GM18861 (cell line): ENCODE measurements at regions not wholly inside any gene's neighbourhood (a gene's known extent, or its start where the extent isn't known, plus 50 kb on each side); places are given as distances from the start of the nearest gene placed in this dataset.

Source experiments
- ATAC-seq: cut with Tn5 transposase; IDR thresholded peaks from one replicate; pipeline ENCODE4 v1.9.1; 2021; ENCODE audit not compliant: unreplicated experiment

- no peak for ATAC-seq
These were observed 253.0 kb downstream of the IRS2 start for GRCh38 chr13:109533350-109533749.

DNA sequence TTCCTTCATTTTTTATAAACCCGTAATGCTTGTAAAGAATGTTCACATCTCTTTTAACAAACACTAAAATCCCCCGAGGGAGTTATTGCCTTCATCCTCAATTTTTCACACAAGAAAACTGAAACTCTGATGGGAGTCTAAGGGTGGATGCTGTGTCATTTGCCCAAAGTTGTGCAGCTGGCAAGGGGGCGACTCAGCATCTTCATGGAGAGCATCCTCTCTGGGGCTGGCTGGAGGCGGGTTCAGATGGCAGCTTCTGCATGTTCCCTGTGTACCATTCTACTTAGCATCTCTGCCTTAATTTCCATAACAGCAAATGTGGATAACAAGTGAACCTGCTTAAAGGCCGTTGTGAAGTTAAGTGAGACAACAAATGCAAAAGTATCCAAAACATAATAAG, 256.4 kb downstream of the IRS2 start:
- ATAC-seq, result no peak

GRCh38 chr13:109521719-109522118, 264.7 kb downstream of the IRS2 start:
- no peak for ATAC-seq

DNA sequence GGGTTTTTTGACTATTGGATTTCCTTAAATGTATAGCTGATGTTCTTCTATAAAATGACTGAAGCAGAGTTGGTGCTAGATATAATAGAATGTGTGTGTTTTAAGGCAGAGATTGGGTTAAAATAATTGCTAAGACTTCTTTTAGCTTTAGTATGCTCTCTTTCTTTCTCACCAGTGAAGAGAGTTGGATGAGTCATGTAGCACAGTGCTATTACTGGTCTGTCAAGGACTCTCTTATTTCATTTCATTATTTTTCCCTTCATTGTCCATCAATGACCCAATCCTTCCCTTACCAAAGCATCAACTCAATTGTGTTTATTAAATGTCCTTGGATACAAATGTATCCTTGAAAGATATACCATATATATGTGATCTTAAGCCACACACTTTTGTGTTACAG, 268.9 kb downstream of the IRS2 start:
- ATAC-seq, result no peak

DNA sequence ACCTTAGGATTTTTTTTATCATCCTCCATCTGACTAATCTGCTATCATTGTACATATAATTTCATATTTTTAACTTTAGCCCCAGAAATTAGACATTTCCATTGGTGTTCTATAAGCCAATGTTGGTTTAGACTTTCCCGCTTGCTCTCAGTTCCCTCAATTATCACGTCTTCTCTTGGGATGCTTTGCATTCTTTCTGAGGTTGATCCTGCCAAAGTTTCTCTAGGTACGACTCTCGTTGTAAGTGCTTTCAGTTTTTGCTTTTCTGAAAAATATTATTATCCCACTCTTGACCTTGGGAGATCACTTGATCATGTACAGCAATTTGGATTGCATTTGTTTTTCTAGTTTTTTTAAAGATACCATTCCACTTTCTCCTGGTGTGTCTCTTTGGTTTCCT, 270.2 kb downstream of the IRS2 start:
- ATAC-seq, result no peak

GRCh38 chr13:109510013-109510412, 276.4 kb downstream of the IRS2 start:
- no peak for ATAC-seq

DNA sequence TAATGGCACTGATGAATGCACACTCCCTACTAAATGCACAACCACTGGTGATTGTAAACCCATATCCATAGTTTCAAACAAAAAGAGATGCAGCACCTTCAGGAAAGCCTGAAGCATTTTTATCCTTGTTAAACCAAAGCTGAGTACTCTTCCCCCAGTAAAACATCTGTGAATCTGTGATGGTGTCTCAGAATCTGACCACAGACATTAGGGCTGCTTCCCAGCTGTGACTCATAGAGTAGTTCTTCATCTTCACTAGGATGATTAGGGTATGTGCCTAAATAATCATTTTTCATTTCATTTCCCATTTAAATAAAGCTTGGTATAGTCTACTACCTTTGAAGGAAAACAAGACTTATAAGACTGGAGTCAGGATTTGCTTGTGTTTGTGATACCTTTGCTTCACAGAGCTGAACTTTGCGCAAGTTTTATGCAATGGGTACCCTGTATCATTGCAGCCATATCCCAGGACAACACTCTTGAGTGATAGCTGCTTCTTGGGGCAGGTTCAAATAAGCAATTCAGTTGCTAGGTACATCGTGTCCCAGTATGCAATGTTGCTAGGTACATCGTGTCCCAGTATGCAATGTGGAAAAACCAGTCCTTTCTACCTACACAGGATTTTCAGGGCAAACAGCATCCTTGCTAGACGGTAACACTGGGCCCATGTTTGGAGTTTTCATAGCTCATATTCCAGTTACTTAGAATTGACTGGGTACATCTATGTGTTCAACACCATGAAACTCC, 277.1 kb downstream of the IRS2 start:
- no peak for ATAC-seq

DNA sequence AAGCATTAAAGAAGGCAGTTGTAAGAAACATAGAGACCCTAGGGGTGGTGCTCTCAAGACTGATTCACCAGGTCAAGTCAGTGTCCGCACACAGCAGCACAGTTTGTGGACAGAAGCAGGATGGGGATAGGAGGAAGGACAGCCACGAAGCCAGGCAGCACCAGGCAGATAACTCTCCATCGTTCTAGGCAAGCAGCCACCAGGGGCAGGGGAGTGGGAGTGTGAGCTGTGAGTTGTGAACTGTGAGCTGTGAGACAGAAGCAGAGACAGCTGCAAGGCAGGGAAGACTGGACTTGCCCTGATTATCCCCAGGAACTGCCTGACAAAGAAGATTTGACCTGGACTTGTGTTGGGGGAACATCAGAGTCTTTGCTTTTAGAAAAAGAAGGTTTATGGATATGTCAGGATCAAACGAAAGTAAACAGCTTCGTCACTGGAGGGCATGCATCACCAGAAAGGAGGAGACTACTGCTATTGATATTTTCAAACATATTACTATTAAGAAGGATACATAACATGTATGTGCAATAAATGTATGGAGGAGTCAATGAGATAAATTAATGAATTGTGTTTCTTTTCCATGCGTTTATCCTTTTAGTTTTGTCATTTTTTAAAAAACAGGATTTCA, 286.1 kb downstream of the IRS2 start:
- no peak for ATAC-seq

- ATAC-seq, result no peak
These were observed 288.5 kb downstream of the IRS2 start for GRCh38 chr13:109497917-109498316.

DNA sequence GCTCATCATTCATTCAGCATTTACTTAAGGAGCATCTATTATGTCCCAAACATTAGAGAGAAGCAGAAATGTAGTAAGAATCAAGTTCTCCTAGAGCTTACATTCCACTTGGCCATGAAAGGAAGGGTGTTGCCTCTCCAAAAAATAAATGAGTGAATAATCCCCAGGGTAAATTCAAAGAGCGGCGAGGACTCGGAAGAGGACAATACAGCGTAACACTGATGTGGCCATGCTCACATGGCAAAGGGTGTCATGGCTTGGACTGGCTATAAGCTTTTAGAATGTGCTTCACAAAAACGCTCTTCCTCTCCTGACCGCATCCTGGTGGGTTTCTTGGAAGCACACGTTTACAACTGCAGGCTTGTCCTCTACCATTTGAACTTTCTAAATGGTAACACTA, 290.2 kb downstream of the IRS2 start:
- ATAC-seq, result no peak

DNA sequence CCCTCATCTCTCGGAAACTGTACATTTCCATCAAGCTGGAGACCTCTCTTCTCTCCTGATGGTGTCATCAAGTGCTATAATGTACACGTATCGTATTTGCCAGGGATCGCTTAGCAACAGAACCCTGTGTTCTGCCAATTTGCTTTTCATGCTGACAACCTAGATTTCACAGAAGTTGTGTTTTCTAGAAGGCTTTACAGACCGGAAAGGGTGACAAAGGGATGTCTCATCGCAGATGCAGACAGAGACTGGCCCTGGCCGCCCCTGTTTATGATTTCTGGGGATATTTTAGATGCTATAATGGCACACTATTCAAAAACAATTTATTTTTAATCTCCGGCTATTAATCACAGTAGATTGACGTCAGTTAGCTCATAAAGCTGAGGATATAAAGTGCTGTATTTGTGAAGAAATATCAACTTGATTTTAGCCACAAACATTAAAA, 291.4 kb downstream of the IRS2 start:
- no peak for ATAC-seq

DNA sequence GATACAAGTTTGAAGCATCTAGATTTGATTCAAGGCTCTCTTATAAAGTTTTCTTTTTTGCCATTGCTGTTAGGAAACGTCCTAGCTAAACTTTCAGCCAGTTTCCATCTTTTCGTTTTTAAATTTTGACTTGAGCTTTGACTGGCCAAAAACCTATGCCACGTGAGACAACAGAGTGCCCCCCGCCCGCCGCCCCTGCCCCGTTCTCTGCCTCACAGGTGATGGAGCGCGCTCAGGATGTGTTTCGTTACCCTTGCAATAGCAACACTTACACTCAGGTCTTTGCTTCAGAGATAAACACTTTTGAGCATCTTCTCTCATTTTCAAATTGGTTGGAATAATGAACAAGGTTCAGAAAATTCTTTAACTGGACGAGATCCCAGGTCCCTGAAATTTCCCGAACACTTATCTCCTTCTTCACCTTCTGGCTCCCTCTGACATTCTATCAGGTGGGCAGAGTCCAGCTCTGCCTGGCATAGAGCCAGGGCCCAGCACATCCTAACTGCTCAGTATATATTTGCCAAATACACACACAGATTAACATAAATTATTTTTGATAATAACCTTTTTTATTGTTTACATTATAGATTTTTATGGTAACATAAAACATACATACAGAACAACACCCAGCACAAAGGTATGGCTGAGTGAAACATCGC, 301.1 kb downstream of the IRS2 start:
- ATAC-seq, result no peak

DNA sequence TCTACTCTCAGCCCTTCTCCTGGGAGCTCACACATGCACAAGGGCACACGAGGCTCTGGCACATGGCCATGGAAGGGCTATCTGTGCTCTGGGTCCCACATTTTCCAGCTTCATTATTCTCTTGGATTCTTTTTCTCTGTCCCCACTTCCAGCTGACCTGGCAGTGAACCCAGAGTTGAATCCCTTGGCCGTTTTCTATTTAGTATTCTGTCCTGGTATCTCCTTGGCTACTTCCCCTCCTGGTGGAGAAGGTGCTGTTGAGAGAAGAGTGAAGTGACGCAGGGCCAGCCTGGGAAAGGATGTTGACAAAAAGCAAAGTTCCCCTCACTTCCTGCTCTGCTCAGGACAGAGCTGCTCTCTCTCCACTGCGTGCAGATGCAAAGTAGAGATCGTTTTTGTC, 303.1 kb downstream of the IRS2 start:
- no peak for ATAC-seq

GRCh38 chr13:109481040-109481439, 305.3 kb downstream of the IRS2 start:
- ATAC-seq, result no peak

- no peak for ATAC-seq
These were observed 306.1 kb downstream of the IRS2 start for GRCh38 chr13:109480011-109480955.

DNA sequence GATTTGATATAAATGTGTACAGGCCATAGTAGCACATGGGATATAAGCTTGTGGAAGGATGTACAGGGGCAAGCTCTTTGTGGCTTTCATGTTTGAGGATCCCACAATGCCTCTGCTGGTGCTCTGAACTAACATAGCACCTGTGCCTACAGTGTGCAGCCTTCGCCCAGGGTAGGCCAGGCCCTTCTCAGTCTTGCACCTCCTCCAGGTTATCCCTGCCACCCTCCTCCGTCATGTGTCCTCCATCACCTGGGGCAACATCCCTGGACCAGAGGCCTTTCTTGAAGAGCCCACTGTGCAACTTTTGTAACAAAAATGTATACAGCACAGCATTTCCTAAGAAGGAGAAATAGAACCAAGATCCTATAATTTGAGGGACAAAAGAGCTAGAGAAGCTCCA, 306.8 kb downstream of the IRS2 start:
- ATAC-seq, result no peak

- ATAC-seq, result no peak
These were observed 310.4 kb downstream of the IRS2 start for GRCh38 chr13:109476001-109476400.

- no peak for ATAC-seq
These were observed 318.3 kb downstream of the IRS2 start for GRCh38 chr13:109468123-109468522.

DNA sequence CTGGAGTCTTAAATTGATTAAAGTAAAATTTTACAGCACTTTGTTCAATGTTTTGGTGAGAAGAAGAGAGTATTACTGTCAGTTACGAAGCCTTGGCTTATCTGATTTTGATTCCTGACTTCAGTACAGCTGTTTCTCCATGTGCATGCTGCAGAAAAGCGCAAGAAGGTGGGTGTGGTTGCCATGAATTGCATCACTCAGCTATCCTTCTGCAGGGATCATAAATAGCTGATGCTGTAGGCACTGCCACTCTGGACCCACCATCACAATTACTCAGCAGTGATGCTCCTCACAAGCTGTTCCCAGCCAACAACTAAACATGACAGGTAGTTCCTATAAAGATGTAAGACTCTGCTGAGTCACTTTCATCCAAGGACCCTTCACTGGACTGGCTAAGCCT, 321.2 kb downstream of the IRS2 start:
- no peak for ATAC-seq

DNA sequence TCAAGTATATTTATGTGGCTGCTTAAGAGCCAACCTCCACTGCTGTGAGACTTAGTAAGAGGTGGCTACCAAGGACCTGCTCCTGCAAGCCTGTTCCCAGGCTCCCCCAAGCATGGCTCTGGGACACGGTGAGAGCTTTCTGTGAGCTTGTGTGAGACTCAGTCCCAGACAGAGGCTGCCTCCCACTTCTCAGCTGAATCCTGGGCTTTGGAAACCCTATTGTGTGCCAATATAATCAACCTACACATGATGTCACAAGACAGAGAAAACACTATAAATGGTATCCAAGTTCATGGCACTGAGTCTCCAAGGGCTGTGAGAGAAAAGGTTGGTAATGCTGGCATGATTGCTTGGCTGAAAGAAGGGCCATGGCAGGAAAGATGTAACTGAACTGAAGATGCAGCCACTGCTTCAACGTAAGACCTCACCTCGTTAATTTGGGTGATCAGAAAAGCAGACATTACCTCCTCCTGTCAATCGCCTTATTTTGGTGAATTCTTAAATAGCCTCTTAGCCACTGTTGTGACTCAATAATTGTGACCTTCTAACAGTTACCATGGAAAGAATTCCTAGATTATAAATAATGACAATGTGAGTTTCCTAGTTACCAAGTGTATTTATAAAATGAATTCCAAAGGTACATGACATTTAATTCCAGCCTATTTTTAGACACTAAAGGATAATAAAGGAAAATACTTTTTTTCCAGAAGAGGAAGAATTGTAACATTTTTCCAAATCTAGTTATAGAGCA, 332.0 kb downstream of the IRS2 start:
- no peak for ATAC-seq
